NCI-H1694 (cell line): ENCODE measurements at regions not wholly inside any gene's neighbourhood (a gene's known extent, or its start where the extent isn't known, plus 50 kb on each side); places are given as distances from the start of the nearest gene placed in this dataset.
A peak's percentile ranks its signal among the peaks of the same experiment; 100 is the strongest.

ENCODE experiments used
- DNase-seq: peaks from one replicate; lab custom pipeline; 2025; lab: John Stamatoyannopoulos, UW

DNA sequence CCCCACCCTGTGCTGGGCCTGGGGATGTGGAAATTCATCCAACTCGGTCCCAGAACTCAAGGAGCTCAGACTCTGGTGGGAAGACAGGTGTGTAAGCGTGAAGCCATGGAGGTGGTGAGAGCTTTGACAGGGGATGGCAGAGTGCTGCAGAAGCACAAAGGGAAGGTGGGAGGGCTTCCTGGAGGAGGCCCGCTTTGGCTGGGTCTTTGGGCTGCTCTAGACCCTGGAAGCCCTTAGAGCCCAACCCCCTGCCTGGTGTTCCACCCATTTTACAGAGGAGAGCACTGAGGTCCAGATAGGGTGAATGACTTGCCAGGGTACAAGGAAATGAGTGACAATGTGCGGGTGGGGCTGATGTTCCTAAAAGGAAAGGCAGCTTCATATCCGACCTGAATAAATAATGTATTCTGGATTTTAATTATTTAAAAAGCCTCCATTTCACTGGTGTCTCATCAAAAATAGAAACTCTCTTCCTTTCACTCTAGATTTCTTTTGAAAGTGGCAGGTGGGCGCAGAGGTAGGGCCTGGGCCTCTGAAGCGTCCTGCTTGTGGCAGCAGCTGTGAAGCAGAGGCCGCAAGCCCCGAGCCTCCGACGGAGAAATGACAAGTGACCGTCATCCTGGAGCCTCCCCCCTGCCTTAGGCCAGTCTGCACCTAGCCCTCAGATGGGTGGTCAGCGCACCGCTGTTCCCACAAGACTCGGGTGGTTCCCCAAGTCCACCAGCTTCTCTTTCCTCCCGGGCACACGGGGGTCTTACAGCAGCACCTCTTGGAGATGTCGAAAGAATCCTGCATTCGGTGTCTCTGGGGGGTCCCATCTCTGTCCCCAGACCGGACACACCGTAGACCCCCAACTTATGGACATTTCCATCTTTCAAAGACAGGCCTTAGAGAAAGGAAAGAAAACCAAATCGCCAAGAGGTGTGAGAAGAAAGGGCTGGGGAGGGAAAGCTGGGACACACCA is 71.0 kb upstream of the TAF1B start:
- no peak for DNase-seq

DNA sequence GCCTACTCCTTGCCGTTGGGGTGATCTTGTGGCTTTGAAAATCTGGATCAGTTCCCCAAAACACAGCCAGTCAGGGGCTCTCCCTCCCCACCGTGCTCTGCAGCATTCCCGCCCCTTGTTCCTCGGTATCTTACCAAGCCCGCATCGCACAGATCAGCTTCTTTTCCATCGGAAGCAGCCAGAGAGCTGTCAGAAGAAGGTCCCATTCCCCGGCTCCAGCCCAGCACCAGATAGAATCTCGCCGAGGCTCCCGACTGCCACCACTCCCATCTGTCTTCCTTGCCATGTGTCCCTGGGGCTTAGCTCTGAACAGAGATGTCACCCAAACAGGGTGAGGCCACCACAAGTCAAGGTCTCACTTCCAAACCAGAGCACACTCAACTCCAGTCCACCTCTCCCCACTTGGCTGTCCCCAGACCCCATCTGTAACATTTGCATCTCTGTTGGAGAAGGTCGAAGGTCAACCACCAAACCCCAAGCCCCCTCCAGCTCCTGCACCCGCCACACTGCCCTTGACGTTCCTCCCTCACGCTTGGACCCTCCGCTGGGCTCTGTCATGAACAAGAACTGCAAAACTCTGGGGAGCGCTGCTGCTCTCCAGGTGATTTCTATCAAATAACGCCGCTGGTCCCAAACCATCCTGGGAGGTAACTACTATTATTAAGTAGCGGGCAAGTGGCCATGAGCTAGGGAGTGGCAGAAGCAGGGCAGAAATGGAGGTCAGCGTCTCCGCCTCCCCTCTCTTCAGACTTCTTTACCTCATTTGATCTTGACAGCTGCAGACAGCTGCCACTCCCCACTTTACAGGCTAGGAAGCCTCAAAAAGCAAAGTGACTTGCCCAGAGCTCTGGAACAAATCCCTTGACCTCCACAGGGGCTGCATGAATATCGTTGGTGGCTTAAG is 70.0 kb upstream of the TAF1B start:
- no peak for DNase-seq

DNA sequence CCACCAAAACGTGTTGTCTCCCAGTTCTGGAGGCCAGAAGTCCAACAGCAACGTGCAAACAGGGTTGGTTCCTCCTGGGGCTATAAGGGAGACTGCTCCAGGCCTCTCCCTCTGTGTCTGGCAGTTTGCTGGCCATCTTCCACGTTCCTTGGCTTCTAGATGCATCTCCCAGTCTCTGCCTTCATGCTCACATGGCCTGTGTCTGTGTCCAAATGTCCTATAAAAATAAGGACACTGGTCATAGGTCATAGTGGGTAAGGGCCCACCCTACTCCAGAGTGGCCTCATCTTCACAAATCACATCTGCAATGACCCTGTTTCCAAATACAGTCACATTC is 69.4 kb upstream of the TAF1B start:
- no peak for DNase-seq

DNA sequence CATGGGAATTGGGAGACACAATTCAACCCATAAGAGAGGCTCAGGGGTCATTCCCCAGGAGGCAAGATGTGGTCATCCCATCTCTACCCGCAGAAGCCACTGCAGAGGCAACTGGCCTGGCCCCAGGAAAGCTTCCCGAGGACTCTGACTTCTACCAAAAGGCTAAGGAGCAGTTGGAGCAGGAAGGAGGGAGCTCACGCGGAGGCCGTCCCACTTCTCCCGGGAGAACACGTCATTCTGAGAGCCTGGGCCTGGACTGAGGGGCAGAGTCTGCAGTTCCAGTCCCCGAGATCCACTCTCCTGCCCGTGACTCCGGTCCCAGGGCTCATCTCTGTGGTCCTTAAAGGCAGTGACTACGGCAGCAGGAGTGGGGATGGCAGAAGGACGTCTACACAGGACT is 69.0 kb upstream of the TAF1B start:
- DNase-seq, result no peak

DNA sequence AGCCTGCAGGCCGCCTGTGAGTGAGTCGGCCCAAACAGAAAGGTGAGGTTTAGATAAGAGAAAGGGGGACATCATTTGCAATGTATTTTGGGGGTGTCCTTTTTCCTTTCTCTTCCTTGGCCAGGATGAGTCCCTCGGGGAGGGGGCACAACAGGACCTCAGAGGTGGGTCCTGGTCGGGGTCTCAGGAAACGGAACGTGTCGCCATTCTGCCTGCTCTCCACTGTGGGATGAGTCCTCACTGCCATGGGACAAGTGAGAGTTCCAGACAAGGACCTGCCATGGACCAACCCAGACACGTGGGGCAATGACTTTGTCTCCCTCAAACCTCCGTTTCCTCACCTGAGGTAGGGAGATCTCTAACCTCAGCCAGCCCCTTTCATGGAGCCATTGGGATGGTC is 67.9 kb upstream of the TAF1B start:
- DNase-seq, result no peak

DNA sequence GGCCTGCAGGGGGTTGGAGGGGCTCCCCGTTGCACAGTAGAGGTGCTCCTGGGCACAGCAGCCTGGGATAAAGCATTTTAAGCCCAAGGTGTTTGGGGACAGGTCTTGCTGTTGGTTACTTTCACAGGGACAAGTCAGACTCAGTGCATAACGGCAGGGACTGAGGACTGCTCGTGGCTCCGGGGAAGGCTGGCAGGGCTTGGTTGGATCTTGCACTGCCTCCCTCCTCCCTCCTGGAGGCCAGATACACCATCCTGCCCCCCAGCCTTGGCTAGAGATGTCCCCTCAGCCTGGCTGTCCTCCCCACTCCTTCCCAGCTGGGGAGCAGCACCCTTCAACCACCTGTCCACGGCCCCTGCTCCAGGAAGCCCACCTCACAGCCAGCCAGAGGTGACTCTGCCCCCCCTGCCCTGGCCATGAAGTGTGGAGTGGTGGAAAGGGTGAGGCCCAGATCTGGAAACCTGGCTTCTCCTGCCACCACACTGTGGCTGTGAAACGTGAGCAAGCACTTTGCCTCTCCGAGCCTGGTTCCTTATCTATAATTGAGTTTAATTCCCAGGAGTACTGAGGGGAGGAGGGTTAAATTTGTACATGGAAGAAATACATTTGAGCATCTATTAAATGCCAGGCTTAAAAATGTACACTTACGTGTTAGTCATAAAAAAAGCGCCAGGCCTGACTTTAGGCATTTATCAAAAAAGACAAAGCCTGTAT is 67.1 kb upstream of the TAF1B start:
- DNase-seq, result no peak

DNA sequence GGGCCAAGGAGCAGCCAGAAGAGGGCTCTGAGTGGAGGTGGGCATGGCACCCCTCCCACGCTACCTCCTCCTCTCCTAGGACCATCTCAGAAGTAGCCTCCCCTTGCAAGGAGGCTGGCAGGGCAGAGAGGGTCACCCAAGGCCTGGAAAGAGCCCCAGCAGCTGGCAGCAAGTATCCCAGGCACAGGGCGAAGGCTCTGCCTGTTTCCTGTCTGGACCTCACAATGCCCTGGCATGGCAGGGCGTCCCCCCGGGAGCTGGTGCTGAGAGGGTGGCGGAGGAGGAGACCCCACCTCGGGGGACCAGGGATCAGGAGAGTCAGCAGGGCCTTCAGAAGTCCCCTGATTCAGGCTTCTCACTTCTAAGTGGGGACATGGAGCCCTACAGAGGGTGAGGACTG is 66.2 kb upstream of the TAF1B start:
- DNase-seq, result no peak

DNA sequence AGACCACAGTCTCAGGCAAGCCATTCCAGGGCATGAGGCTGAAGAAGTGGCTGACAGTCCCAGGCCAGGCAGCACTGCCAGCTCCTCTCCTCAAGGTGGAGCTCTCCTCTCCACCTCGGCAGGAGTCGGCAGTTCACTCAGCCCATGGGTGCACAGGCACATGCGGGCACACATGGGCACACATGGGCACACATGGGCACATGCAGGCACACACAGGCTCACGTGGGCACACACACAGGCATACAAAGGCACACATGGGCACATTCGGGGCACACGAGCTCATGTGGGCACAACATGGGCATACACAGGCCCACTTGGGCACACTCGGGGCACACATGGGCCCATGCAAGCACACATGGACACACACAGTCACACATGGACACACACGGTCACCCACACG is 65.3 kb upstream of the TAF1B start:
- no peak for DNase-seq

- DNase-seq, result no peak
Observed at GRCh38 chr2:9778471-9779316, 64.6 kb upstream of the TAF1B start.

DNA sequence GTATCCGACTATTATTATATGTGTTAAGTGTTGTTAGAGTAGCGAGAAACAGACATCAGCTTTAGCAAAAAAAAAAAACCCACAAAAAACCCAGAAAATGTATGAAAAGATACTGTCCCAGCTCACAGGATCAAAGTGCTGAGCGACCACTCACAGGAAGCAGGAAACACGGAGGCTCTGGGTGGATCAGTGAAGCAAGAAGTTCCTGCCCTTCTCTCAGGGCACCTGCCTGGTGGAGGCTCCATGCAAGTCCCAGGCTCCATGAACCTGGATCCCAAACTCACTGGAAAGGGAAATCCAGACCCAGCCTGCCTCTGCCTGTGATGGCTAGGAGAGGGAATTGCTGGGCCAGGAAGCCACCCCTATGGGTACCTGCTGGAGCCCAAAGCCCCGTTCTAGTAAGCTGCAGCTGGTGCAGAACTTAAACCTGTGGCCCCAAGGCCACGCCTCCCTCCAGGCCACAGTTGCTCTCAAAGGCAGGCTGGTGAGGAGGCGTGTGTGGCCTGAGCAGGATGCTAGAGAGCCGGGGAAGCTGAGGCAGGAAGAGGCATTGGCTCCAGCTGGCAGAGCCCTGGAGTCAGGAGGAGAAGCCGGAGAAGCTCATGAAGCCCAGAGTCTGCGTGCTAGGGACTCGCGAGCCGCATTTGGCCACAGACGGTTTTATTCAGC is 63.5 kb upstream of the TAF1B start:
- no peak for DNase-seq

DNA sequence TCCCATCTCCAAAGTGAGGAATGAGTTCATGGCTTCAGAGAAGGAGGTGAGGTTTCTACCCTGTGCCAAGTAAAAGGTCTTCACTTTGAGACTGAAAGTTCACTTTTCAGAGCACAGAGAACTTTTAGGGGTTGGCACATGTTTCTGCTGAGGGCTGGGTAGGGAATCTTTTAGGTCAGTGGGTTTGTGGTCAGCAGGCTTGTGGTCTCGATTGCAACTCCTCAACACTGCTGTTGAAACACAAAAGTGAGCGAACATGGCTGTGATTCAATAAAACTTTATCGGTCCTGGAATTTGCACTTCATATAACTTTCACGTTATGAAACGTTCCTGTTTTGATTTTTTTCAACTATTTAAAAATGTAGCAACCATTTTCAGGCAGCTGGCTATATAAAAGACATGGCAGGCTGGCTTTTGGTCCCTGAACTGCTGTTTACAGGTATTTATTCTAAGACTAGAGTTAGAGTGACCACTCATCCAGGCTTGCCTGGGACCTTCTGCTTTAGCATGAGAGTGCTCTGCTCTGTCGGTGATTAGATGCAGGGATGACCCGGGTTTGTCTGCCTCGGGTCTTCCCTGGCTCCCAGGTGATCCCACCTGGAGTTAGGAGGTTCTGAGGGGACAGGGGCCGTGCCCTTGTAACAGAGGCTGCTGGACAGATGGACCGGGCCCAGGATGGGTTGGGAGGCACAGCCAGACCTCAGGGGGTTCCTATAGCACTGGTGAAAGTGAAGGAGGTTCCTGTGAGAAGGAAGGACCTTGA is 62.7 kb upstream of the TAF1B start:
- no peak for DNase-seq

DNA sequence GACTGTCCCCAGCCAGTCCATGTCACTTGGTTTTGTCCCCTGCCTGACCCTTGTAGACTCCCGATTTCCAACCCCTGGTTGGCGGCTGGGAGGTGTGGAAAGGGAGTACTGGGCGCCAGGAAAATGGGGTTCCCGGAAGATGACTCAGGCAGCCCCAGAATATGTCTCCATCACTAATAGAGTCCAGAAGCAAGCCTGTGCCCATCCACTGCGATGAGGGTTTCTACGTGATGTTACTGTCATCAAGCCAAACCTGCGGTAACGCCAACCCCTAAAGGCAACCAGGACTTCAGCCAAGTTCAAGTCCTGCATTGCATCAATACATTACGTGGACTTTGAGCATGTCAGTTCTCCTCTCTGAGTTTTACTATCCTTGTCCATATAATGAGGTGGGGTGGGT is 62.0 kb upstream of the TAF1B start:
- no peak for DNase-seq

GRCh38 chr2:9782197-9782719 is 61.0 kb upstream of the TAF1B start:
- DNase-seq, result peak; percentile 14

GRCh38 chr2:9789371-9789770 is 53.9 kb upstream of the TAF1B start:
- no peak for DNase-seq

- DNase-seq, result no peak
Observed at GRCh38 chr2:9790702-9791225, 52.5 kb upstream of the TAF1B start.

GRCh38 chr2:9791711-9792110 is 51.6 kb upstream of the TAF1B start:
- DNase-seq, result no peak

DNA sequence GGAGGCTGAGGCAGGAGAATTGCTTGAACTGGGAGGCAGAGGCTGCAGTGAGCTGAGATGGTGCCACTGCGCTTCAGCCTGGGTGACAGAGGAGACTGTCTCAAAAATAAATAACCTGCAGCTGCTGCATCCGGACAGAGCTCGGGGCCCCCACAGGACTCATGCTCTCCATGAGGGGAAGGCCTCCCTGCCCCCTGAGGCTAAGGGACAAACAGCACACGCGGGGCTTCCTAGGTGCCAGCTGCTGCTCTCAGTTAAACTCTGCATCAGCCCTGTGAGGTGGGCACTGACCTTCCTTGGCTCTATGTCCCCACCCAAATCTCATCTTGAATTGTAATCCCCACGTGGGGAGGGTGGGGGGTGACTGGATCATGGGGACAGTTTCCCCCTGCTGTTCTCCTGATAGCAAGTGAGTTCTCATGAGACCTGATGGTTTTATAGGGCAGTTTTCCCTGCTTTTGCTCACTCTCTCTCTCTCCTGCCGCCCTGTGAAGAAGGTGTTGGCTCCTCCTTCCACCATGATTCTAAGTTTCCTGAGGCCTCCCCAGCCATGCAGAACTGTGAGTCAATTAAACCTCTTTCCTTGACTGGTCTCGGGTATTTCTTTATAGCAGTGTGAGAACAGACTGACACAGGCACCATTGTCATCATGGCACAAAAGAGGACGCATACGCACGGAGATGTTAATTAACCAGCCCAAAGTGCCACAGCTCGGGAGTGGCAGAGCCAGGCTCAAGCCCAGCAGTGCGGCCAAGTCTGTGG is 49.9 kb upstream of the TAF1B start:
- no peak for DNase-seq
